A673 (cell line): ENCODE measurements at regions not wholly inside any gene's neighbourhood (a gene's known extent, or its start where the extent isn't known, plus 50 kb on each side); places are given as distances from the start of the nearest gene placed in this dataset.

Experiments used
- BruUV-seq: library from RNA; stranded (reverse); fragments of 400-500 nt; replicated peaks from 2 replicates; lab custom pipeline; 2021; lab: Mats Ljungman, UMichigan
- CTCF ChIA-PET: fragments of 300-600 bp; sonication (Branson Sonifier 250); formaldehyde crosslinking; loops from one replicate; lab custom pipeline; 2022; ENCODE audit warnings: antibody characterized with exemption; lab: Charles Lee
- POLR2A ChIA-PET: fragments of 300-600 bp; sonication (Branson Sonifier 250); formaldehyde crosslinking; loops from one replicate; lab custom pipeline; 2022; ENCODE audit warnings: antibody characterized with exemption; ENCODE audit not compliant: low non-redundant PET; lab: Charles Lee
- DNase-seq: peaks from one replicate; pipeline ENCODE4 v3.0.0-alpha.2; 2015; ENCODE audit warnings: low spot score
- H3K27ac ChIP-seq: fragments of 200-600 bp; sonication (generic); 2 replicates; pipeline ENCODE4 v1.5.1; 2016; ENCODE audit warnings: mixed run types, low read depth, mild to moderate bottlenecking, mixed read lengths, antibody characterized with exemption, low read length; ENCODE audit not compliant: poor library complexity, severe bottlenecking
- H3K27me3 ChIP-seq: fragments of 200-600 bp; sonication (generic); replicated peaks from 2 replicates; pipeline ENCODE4 v1.6.1; 2017; ENCODE audit warnings: mixed run types, low read depth, mild to moderate bottlenecking, mixed read lengths, antibody characterized with exemption, low read length; ENCODE audit not compliant: insufficient read depth, poor library complexity
- H3K36me3 ChIP-seq: fragments of 200-600 bp; sonication (generic); 2 replicates; pipeline ENCODE4 v1.6.1; 2016; ENCODE audit warnings: mixed run types, mild to moderate bottlenecking, mixed read lengths, antibody characterized with exemption, low read length; ENCODE audit not compliant: insufficient read depth, poor library complexity, severe bottlenecking
- H3K4me1 ChIP-seq: fragments of 200-600 bp; sonication (generic); 2 replicates; pipeline ENCODE4 v1.6.1; 2017; ENCODE audit warnings: mixed run types, mild to moderate bottlenecking, mixed read lengths, antibody characterized with exemption, low read length; ENCODE audit not compliant: insufficient read depth, poor library complexity, severe bottlenecking
- H3K4me3 ChIP-seq: fragments of 200-600 bp; sonication (generic); 2 replicates; pipeline ENCODE4 v1.5.1; 2016; ENCODE audit warnings: low read depth, mixed run types, mild to moderate bottlenecking, mixed read lengths, low read length; ENCODE audit not compliant: poor library complexity, severe bottlenecking
- H3K9me3 ChIP-seq: fragments of 200-600 bp; sonication (generic); 2 replicates; pipeline ENCODE4 v1.6.1; 2016; ENCODE audit warnings: mixed run types, low read depth, mild to moderate bottlenecking, mixed read lengths, antibody characterized with exemption, low read length; ENCODE audit not compliant: poor library complexity, severe bottlenecking
- CTCF ChIP-seq: fragments of 300-800, 200-600 bp; sonication (generic); conservative IDR thresholded peaks from 2 replicates; pipeline ENCODE4 v1.5.1; 2017; ENCODE audit warnings: low read depth, mild to moderate bottlenecking, antibody characterized with exemption, low read length, moderate library complexity, mixed read lengths
- EZH2 ChIP-seq: fragments of 200-600 bp; sonication (generic); IDR thresholded peaks from 2 replicates; pipeline ENCODE4 v1.6.1; 2017; ENCODE audit warnings: borderline replicate concordance, low read depth, mild to moderate bottlenecking, mixed read lengths, antibody characterized with exemption, low read length; ENCODE audit not compliant: poor library complexity, severe bottlenecking
- intact Hi-C: fragments of 100-400 bp; cut with micrococcal nuclease; formaldehyde crosslinking; loops from one replicate; pipeline ENCODE4 v1.10.0; 2022; ENCODE audit not compliant: unreplicated experiment

GRCh38 chr10:10270126-10271050, 747.3 kb upstream of the CELF2 start:
- no peak overlapping the region for H3K27ac ChIP-seq
- BruUV-seq: no TSS peak
- CTCF ChIA-PET: no interaction called here

GRCh38 chr10:10271639-10272192, 746.0 kb upstream of the CELF2 start:
- Histone ChIP-seq H3K27ac (no peak overlapping the region), H3K9me3 (no peaks in the 10 kb centered on the region), H3K27me3 (no peaks in the 10 kb centered on the region), H3K36me3 (no peaks in the 10 kb centered on the region), H3K4me1 (no peaks in the 10 kb centered on the region), H3K4me3 (no peak overlapping the region)
- no TSS peak for BruUV-seq
- intact Hi-C loops: no loop called here
- POLR2A ChIA-PET: no interaction called here
- CTCF ChIA-PET: no interaction called here
- TF ChIP-seq EZH2: no peak
- TF ChIP-seq CTCF: no peak
- DNase-seq: no peak

More at GRCh38 chr10:10270126-10271050, 747.3 kb upstream of the CELF2 start:
- Histone ChIP-seq H3K27me3 (no peaks in the 10 kb centered on the region), H3K9me3 (no peaks in the 10 kb centered on the region), H3K4me1 (no peaks in the 10 kb centered on the region), H3K4me3 (no peak overlapping the region), H3K36me3 (no peaks in the 10 kb centered on the region)
- POLR2A ChIA-PET: no interaction called here
- intact Hi-C loops: no loop called here
- DNase-seq: no peak
- TF ChIP-seq CTCF (no peak), EZH2 (no peak)

- Histone ChIP-seq H3K9me3 (no peaks in the 10 kb centered on the region), H3K4me1 (no peaks in the 10 kb centered on the region), H3K27me3 (no peaks in the 10 kb centered on the region), H3K36me3 (no peaks in the 10 kb centered on the region), H3K4me3 (no peak overlapping the region), H3K27ac (no peak overlapping the region)
- CTCF ChIA-PET: no interaction called here
- POLR2A ChIA-PET: no interaction called here
- BruUV-seq: no TSS peak
- TF ChIP-seq CTCF (no peak), EZH2 (no peak)
- intact Hi-C loops: no loop called here
- no peak for DNase-seq
Measured at GRCh38 chr10:10273661-10274060, 744.0 kb upstream of the CELF2 start.
